ENCODE measurements at regions not wholly inside any gene's neighbourhood (a gene's known extent, or its start where the extent isn't known, plus 50 kb on each side); places are given as distances from the start of the nearest gene placed in this dataset.

- no peak for TF ChIP-seq CTCF (IDR thresholded peaks at IDR 0.05)
- TF ChIP-seq POLR2A (IDR thresholded peaks at IDR 0.05), result no peak
These were observed 658.1 kb upstream of the MGMT start for GRCh38 chr10:128808921-128809440.

All from lower leg skin (tissue), 3 donors.